Retinal pigment epithelial cell (primary cell): ENCODE measurements at regions not wholly inside any gene's neighbourhood (a gene's known extent, or its start where the extent isn't known, plus 50 kb on each side); places are given as distances from the start of the nearest gene placed in this dataset.

Source experiments
- DNase-seq: peaks from one replicate; pipeline ENCODE4 v3.0.0-alpha.2; 2010; ENCODE audit warnings: low read depth
- H3K4me3 ChIP-seq: 2 replicates; pipeline ENCODE4 v1.5.1; 2011; ENCODE audit warnings: mild to moderate bottlenecking, low read length, control low read depth, moderate library complexity
- CTCF ChIP-seq: conservative IDR thresholded peaks from 2 replicates; pipeline ENCODE4 v1.5.1; 2011; ENCODE audit warnings: low read depth, low read length, control low read depth, inconsistent platforms

- no peak for TF ChIP-seq CTCF
- no peak overlapping the region for H3K4me3 ChIP-seq
- DNase-seq = no peak
Observed at GRCh38 chr6:40897390-40898003, 141.5 kb downstream of the UNC5CL start.

- H3K4me3 ChIP-seq = no peak overlapping the region
- TF ChIP-seq CTCF = no peak
- no peak for DNase-seq
Observed at GRCh38 chr6:40896696-40897095, 142.3 kb downstream of the UNC5CL start.

- peak; percentile 82 for TF ChIP-seq CTCF
- no peak overlapping the region for H3K4me3 ChIP-seq
- DNase-seq = no peak
Observed at GRCh38 chr6:40894962-40895799, 143.8 kb downstream of the UNC5CL start.

GRCh38 chr6:40893021-40893420 is 146.0 kb downstream of the UNC5CL start:
- DNase-seq = no peak
- no peak for TF ChIP-seq CTCF
- H3K4me3 ChIP-seq = no peak overlapping the region

- no peak overlapping the region for H3K4me3 ChIP-seq
- DNase-seq = no peak
- no peak for TF ChIP-seq CTCF
Observed at GRCh38 chr6:40892223-40892622, 146.8 kb downstream of the UNC5CL start.

- no peak overlapping the region for H3K4me3 ChIP-seq
- no peak for DNase-seq
- no peak for TF ChIP-seq CTCF
Observed at GRCh38 chr6:40891686-40892085, 147.3 kb downstream of the UNC5CL start.

GRCh38 chr6:40891131-40891530 is 147.9 kb downstream of the UNC5CL start:
- DNase-seq = no peak
- no peak overlapping the region for H3K4me3 ChIP-seq
- no peak for TF ChIP-seq CTCF
